Activated naive CD4-positive, alpha-beta T cell (primary cell): ENCODE measurements at regions not wholly inside any gene's neighbourhood (a gene's known extent, or its start where the extent isn't known, plus 50 kb on each side); places are given as distances from the start of the nearest gene placed in this dataset.

Experiments
- DNase-seq, 4 experiments: peaks; one replicate each; lab custom pipeline; 2025; lab: John Stamatoyannopoulos, UW

DNA sequence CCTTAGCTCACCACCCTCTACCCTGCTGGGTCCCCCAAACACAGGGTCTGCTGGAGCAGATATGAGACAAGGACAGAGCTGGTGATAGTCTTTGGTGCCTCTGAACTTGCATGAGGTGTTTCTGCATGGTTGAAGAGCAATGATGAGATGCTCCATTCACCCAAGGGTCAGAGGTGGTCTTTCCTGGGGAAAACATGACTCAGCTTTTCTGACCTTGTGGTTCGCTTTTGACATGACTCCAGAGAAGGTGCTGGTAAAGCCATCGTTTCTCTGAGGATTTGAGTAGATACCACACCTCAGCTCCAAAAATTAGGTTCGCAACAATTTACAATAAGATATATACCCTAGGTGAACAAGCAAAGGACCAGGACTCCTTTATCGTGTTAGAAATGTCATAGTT, 304.8 kb downstream of the DHX35 start:
- no peak for DNase-seq

DNA sequence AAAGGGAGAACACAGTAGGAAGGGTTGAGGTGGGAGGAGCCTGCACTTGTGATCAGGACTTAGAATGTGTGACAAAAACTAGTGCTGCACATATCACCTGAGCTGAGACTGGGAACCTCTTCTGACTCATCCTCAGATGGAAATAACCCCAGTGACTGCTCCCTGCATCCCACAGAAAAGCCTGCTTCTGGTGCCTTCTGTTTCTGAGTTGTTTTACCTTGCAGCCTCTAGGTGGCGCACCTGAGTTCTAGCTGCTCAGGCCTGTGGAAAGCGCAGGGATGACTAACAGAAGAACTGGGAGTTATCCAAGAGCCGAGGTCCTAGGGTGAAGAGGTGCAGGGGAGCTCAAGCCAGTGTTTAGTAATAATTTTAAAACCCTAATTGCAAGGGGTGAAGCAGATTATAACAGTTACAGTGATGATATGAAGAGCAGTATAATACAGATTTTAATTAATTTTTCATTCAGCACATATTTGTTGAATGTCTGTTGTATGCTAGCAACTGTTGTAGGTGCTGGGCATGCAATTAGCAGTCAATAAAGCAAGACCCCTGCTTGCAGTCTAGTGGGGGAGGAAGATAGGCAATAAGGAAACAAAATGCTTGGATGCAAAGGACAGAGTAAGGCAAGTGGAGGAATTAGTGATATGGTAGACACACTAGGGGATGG, 302.5 kb downstream of the DHX35 start:
- DNase-seq, result peak in 1 of 4 experiments; percentile 1

DNA sequence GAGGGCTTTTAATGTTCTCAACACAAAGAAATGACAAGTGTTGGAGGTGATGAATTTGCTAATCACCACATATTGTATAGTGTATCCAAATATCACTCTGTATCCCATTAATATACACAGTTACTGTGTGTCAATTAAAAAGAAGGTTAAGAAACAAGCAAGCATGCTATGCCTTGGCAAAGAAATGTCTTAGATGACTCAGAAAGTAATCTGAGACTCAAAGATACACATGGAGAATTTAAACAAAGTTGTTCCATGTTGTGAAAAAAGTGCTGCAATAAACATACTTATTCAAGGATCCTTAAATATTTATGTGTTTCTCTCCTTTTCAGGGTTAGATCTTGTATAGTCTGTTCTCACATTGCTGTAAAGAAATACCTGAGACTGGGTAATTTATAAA, 300.9 kb downstream of the DHX35 start:
- no peak for DNase-seq

DNA sequence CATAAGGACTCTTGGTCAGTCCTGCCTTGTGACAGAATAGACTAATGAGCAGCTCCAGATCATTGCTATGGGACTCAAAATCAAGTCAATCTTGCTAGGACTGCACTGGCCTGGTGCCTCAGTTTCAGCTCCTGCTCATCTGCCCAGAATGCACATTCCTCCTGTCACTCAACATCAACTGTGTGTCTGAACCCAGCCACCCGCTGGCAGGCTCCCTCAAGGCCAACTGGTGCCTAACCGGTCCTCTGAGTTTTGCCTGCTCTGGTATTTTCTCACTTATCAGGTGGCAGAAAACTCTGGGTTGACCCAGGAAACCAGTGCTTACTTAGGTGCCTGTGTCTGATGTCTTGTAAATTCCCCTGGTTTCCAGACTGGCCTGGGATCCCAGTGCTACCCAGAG, 297.7 kb downstream of the DHX35 start:
- DNase-seq, result no peak

DNA sequence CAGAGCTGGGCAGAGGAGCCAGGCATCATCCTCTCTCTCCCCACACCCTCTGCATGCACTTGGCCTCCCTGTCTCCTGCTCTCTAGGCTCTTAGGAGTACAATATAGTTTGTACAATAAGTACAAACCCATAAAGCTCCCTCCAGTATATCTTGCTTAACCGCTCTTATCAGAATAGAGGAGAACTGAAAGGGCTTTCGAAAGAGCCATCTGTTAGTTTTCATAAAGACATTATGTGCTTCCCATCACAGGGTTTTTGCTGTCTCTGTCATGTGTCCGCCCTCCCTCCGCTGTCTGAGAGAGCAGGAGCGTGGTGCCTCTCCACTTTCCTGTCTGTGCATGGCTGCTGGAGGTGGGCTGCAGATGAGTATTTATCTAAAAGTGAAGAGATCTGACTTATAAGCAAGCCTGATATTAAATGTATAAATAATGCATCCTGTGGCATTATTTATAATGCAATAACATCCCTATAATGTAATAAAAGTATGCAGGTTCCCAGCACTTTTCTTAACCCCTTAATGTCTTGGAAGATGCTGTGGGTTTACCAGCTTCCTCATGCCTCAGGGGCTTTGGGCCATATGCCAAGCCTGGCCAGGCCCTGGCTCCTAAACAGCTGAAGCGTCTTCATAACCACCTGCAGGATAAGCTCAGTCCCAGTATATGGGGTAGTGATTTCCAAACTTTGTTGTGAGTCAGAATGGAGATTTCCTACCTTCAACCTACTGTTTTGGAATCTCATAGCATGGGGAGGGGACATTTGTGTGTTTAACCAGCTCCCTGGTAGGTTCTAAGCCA, 297.1 kb downstream of the DHX35 start:
- no peak for DNase-seq

DNA sequence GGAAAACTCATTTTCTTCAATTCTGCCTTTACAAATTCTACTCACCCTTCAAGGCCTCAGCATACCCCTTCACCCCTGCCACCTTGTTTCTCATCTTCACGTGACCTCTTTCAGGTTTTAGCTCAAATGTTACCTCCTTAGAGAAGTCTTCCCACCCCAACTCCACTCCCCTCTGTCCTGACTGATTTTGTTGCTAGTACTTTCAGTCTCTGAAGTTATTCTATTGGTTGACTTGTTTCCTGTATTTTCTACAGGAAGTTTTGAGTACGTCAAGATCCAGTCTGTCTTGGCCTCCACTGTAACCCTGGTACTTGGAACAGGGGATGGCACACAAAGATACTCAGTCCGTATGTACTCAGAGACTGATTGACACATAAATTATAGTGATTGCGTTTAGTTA, 296.1 kb downstream of the DHX35 start:
- DNase-seq, result no peak

DNA sequence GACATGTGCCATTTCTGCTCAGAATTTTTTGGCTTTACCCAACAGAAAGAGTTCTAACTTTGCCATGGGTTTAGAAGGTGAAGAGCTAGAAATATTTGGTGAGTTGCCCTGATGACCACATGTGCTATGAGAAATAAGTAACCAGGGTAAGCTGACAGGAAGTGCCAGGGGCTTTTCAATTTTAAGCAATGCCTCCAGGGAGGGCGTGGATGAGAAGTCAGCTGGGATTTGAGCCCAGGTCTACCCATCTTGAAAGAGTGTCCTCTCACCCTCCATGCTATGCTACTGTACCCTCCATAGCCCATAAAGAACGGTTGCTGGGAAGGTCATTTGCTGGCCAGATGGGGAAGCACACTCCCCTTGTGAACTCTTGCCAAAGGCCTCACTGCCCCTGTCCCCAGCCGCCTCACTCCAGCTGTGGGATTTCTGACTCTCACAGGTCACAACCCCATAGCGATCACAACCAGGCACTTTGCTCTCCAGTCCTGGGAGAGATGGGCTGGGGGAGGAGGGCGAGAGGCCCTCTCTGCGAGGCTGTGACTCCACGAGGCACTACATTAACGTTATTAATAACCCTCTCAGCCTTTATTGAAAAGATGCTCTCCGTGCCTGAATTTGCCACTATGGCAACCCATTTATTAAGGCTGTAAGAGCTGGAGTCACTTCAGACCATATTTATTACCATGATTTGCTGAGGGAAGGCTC, 291.1 kb downstream of the DHX35 start:
- no peak for DNase-seq

DNA sequence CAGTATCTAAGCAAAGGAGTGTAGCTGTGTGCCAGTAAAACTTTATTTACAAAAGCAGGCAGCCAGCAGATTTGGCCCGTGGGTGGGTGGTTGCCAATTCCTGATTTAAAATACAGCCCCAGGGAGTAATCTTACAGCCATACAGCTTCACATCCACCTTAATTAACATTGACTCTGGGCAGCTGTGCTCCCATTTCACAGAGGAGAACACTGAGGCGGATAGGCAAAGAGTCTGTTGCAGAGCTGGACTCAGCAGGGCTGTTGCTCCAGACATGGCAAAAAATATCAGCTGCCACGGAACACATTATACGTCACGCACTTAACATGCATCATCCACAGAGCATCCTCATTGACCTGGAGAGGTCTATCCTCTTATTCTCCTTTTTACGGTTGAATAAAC, 289.9 kb downstream of the DHX35 start:
- DNase-seq, result no peak

DNA sequence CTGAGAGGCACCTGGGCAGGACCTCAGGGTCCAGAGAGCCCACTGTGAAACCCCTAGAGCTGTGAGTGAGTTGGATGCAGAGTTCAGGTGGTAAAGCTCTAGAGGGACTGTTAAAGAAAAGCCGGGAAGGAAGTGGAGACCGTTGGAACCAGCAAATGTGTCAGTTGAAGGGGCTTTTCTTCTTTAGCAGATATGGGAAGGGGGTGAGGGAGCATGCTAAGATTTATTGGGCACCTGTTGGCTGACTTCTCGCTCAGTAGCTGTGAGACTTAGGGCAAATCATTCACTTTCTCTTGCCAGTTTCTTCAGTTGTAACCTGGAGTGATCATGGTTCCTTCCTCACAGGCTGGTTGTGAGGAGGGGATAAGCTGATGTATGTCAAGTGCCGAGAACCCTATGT, 287.7 kb downstream of the DHX35 start:
- no peak for DNase-seq

DNA sequence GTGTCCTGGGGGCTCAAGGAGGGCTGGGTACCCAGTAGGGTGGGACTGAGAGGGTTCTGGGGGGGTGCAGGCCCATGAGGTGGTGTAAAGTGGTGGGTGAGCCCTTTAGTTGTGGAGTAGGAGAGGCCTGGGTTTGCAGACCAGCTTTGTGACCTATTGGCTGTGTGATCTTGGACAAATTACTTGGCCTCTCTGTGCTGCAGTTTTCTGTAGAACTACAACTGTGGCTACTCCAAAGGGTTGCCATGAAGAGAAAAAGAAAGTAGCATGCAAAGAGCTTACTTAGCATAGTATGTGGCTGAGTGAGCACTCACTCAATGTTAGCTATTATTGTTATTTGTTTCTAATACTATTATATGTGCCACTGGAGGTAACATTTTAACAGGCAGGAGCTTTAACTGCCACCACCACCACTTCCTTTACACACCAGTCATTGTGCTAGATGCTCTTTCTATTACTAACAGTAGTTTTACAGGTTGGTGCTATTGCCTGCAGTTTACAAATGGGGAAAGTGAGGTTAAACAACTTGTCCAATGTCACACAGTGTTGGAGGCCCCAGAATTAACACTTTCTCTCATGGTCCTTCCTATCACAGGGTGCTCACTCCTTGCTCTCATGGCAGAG, 286.8 kb downstream of the DHX35 start:
- no peak for DNase-seq

DNA sequence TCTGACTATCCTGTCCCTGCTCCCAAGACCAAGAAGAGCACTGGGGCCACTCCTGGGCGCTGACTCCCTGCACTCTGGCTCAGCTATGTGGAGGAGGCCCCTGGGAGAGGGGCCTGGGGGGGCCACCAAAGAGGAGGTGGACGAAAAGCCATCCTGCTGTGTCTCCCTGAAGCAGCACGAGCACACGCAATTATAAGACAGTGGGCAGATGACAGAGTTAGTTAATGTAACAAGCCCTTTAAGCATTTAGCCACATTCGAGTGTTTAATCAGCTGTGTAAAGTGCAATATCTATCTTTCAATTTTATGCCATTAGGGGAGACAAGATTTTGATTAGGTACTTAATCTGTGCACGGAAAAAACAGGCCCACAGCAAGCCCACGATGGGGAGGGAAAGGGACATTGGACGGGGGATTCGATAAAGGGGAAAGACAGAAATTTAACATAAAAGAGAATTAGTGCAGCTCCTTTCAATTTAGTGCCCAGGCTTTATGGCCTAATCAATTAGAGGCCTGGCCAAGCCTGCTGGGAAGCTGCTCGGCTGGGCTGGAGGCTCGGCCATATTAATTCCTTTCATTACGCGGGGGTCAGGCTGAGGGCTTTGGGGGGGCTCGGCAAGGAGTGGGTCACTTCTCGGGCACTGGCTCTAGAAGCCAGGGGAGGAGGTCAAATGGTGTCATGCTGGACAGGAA, 286.2 kb downstream of the DHX35 start:
- no peak for DNase-seq

DNA sequence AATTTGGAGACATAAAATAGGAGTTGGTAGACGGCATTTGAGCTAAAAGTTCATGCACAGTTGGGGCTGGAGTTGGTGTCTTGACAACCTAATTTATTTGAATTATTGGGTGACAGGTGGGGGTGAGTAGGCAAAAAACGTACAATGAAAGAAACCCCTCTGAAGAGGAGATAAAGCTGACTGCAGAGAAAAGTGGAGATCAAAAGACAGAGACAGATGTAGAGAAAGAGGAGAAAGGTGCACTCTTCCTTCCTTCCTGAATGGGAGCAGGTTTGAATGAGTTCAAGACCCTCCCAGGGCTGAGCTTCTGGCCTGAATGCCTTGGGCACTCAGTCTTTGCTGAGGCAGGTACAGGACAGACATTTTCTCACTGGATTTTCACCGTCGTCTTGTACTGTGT, 284.3 kb downstream of the DHX35 start:
- DNase-seq, result no peak

DNA sequence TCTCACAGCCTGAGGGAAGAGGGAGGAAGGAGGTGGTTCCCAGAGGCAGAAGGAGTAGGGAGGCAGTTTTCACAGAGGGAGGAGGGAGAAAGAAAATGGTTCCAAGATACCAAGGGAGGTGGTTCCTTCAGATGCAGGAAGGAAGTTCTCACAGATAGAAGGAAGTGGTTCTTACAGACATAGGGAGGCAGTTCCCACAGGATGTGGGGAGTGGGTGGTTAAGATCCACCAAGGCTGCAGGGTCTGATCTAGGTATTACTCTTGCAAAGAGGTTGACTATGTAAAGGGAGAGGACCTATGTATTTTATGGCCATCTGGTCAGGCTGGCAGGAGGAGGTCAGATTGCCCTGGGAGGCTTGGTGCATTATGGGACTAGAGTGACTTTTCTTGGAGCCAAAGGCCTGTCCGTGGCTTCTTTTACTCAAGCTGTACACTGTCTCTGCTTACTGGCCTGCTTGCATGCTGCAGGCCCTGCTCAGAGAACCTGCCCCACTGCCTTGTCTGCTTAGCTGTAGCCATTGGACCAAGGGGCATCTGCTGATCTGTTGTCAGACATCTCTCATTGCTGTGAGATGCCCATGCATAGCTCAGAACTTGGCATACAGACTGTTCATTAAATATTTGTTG, 283.7 kb downstream of the DHX35 start:
- DNase-seq, result no peak

DNA sequence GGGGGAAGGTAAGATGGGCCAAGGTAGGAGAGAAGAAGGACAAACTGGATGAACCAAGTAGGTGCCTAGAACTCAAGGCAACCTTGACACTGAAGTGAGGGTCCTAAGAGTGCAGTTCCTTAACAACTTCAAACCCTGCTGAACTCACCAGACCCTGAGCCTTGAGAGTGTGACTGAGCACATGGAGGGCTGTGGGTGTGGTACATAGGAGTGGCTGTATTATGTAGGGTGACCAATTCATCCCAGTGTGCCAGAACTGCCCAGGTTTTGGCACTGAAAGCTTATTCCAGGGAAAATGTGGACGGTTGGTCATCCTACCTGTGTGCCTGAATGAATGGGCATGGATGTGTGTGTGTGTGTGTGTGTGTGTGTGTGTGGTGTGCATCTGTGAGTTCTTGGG, 281.8 kb downstream of the DHX35 start:
- DNase-seq, result no peak

DNA sequence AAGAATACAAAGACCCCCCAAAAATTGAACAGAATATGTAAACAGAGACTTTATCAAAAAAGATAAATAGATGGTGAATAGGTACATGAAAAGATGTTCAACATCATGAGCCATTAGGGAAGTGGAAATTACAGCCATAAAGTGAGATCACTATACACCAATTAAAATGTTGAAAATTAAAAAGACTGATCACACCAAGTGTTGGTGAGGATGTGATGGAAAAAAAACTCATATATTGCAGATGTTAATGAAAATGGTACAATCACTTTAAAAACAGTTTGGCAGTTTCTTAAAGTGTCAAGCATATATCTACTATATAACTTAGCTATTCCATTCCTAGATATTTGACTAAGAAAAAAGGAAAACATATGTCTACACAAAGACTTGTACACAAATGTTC, 280.5 kb downstream of the DHX35 start:
- DNase-seq, result no peak

DNA sequence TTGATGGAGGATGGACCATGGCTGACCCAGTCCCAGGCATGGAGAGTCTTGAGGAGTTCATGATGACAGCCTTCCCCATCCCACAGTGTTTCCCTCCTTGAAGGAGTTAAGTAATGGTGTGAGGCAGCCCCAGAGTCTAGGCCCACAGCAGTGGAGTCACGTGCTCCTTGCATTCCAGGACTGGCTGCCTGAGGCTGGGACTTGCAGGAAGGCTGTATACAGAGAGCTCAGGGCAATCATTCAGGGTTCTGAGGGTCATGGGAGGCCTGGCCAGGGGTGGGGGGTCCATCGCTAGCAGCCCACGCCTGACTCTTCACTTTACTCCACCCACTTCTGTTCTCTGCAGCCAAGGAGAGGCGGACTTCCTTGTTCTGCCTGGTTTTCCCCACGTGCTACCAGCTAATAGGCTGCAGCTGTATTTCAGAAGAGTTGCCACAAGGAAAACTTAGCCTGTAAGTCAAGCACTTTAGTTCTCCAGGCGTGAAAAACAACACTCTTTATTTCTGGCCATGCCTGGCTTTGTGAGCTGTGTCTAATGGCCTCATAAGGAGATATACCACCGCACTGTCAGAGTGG, 272.5 kb downstream of the DHX35 start:
- DNase-seq, result no peak

DNA sequence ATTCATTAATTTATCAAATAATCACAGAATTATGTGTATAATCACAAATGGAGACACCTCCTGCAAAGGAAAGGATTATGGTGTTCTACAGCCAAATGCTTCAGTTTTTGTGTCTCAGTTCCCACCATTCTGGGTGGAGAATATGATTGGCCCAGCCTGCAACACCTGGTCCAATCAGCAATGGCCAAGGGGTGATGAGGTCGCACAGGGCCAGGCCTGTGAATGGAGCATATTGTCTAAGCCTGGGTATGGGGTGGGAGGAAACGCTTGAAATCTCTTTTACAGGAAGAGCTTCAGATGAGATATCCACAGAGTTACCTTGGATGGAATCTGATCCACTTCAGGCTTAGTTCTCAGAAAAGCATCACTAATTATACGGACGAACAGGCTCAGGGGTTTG, 271.6 kb downstream of the DHX35 start:
- no peak for DNase-seq

DNA sequence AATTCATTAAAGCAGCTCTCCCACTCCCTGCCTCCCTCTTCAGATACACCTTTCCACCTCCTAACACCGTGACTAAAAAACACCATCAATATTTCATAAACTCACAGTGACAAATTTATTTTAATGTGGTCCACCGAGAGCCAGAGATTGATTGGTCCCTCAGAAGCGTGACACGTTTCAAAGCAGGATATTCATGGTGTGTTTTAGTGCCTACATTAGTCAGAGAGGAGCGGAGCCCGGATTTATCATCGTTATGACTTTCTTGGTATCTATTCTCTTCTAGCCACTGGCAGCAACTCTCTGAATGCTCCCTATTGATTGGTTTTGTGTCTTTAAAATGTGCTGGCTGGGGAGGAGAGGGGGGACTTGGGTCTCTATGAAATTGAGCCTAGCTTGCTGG, 265.3 kb downstream of the DHX35 start:
- no peak for DNase-seq

DNA sequence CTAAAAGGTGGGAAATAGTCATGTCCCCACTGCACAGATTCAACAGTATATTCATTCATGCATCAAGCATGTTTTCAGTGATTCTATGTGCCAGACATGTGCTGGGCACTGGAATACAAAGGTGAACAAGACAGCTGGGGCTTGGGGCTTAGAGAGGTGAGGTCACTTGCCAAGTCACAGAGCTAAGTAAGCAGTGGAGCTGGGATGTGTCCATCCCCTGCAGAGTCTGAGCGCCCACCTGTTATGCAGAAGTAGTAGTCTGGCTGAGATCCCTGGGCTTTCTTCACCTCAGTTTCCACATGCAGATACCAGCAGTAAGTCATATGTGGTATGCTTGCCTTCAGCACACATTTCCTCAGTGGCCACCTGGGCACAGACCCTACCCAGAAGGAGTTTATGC, 263.8 kb downstream of the DHX35 start:
- no peak for DNase-seq

DNA sequence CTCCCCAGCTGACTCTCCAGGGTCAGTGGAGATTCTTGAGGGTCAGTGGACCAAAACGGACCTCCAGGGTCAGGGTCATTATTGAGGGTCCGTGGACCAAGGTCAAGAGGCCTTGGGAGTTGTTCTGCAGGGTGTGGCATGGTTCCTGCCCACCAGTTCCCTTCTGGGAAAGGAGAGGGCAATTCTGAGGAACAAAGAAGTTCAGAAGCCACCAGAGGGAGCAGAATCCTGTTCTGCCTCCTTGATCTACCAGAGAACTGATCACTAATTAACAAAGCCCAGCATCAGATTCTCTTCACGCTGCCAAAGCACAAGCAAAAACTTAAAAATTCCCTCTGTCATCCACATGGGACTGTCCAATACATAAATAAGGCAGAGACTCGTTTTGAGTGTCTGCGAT, 263.4 kb downstream of the DHX35 start:
- no peak for DNase-seq

DNA sequence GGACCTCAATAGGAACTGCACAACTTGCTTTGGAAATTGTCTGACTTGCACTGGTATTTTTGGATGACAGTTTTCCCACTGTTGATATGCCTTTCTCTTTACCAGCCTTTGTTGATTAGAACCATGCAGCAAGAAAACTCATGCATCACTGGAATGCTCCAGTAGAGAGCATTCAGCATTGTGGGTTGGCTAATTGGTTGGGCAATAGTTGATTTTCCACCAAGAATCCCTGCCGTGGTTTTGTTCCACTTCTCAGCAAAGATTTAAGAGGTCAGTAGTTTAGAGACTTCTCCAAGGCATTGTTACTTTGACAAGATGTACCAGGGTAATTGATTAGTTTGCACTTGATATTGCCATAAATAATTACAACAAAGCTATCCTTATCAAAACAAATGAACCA, 260.0 kb downstream of the DHX35 start:
- no peak for DNase-seq
